HG03108 (cell line): ENCODE measurements at regions not wholly inside any gene's neighbourhood (a gene's known extent, or its start where the extent isn't known, plus 50 kb on each side); places are given as distances from the start of the nearest gene placed in this dataset.

Experiments
- ATAC-seq: cut with Tn5 transposase; IDR thresholded peaks from one replicate; pipeline ENCODE4 v1.9.1; 2021; ENCODE audit warnings: moderate library complexity; ENCODE audit not compliant: unreplicated experiment

DNA sequence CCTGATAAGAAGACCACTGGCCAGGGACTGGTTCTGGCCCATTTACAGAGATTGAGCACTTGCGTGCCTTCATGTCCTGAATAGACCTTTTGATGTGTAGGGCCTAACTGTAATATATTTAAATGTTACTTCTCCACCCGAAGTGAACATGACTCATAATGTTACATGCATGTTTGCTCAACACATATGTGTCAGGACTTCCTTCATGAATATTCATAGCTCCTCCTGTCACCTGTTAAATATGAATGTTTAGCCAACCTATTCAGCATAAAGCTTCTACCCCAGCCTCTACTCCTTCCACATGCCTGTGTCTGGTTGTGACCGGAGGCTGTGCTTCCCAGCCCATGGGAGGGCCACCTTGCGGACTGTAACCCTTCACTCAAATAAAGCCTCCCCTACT, 457.5 kb downstream of the IRX1 start:
- ATAC-seq, result no peak

DNA sequence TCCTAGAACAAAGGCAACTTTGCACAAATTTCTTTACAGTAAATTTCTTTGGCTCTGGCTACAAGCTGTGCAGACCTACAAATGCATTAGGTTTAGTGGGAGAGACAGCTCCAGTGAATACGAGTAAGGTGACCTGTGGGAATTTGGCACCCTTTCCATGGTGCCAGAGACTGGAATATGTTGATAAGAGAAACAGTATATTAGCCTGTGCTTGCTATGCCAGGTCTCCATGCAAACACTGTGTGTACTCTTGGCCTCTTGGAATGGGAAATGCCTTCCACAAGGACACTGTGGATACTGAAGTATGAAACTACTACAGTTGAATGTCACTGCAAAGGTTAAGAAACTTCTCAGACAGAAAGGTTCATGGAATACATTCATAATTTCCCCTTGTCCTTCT, 458.5 kb downstream of the IRX1 start:
- ATAC-seq, result no peak

DNA sequence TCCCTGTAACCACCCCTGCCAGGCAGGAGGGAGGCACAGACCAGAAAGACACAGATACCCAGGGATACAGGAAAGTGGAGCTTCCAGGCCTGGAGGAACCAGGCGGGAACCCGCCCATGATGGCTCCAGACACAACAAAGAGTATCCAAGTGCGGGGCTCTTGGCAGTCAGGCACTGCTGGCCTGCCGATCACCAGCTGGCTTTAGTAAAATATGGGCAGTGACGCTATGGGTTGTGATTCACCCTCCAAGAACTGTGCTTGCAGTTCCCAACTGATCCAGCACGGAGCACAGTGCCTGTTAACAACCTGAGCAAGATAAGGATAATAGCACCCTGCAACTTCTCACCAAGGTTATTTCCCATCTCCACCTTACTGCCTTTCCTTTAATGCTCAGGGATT, 463.3 kb downstream of the IRX1 start:
- ATAC-seq, result no peak

DNA sequence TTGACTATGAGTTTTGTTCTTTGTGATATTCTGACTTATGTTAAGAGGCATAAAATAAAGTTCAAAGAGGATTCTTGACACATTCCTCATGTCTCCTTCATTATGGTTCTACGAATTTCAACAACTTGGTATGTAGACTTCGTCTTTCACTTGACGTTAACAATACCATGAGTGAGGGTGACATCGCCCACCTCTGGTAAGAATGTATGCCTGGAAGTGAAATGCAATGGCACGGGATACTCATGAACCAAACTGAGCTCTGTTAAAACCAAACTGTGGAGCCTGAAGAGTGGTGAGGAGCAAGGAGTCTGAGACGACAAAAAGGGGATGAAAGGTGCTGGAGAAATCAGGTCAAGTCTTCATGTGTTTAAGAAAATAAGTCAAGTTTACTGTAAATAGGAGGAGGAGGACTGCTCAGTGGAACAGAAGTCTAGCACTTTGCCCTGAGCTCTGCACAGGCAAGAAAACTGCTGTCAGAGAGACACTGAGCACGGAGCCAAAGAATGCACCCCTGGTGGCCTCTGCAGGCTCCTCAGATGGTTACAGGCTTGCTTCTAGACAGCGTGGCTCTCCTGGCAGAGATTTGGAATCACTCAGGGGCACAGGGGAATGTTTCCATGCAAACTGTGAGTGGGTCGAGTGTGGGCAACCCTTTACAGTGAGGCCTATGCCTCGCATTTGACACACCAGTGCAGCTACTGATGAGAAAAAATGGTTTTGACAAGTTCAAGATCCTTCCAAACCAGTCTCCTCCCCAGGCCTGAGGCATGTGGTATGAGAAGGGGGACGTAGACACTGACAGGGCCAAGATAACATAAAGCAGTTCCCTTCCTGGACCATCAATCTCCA, 470.1 kb downstream of the IRX1 start:
- ATAC-seq, result no peak

DNA sequence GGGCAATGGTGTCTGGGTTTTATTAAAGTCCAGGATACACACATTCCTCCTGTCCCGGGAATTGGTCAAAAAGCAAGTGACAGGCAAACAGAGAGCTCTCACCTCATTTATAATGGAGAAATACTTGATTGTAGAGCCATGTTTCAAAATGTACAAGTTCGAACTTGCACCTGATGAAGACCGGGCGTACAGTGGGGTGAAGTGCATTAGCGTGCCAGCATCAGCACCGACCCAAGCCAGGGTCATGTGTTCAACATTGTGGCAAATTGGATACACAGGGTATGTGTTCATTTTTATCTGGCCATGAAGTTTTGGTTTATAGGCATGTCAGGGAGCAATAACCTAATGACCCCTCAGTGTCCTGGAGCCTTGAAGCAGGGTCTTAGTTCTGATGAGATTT, 472.5 kb downstream of the IRX1 start:
- ATAC-seq, result no peak

DNA sequence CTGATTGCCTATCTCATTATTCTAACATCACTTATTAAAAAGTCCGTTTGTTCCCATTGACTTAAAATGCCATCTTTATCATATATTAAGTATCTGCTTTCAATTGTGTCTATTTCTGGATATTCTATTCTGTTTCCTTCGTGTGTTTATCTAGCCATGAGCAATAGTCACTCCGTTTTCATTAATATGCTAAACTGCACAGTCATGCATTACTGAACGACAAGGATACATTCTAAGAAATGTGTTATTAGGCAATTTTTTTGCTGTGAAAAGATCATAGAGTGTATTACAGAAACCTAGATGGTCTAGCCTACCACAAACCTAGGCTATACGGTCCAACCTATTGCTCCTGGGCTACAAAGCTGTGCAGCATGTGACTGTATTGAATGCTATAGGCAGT, 482.9 kb downstream of the IRX1 start:
- ATAC-seq, result no peak

DNA sequence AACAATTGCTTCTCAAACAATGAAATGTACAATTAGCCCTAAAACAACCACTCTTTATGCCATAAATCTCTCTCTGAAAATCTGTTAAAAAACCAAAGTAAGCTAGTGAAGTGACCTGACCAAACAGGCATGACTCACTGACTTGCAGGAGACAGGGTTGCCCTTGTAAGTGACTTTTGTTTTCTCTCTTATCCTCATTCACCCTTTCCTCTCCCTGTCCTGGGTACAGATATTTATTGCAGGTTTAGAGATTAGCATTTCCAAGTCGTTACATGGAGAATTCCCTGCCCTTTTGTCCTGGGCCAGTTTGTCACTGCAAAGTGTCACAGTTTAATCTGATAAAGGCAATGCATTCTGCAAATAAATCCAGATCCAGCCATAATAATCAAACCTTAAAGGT, 484.2 kb downstream of the IRX1 start:
- no peak for ATAC-seq

DNA sequence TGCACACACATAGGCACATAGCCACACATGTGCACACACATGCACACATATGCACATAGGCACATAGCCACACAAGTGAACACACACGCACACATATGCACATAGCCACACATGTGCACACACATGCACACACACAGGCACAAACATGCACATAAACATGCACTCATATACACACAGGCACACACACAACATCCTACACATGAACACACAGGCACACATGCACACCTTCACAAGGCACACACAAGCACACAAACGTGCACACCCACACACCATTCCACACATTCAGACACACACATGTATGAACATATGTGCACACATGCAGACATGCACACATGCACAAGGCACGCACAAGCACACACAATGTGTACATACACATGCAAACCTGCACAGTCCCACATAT, 484.7 kb downstream of the IRX1 start:
- ATAC-seq, result no peak

DNA sequence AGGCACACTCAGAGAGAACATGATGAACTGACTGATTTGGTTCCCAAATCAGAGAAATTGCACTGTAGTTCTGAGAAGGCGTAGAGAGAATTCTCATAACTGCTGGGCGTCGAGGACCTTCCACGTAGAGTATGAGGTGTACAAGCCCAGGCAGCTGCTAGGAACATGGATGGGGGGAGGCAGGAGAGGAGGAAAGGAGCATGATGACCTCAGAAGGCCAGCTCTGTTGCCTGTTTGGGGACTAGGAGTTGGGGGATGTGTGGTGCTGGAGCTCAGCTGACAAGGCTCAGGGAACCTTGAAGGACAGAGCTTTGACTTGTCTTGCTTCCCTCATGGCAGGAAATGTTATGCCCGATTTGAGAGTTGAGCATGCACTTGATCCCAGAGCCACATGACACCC, 485.4 kb downstream of the IRX1 start:
- ATAC-seq, result no peak

DNA sequence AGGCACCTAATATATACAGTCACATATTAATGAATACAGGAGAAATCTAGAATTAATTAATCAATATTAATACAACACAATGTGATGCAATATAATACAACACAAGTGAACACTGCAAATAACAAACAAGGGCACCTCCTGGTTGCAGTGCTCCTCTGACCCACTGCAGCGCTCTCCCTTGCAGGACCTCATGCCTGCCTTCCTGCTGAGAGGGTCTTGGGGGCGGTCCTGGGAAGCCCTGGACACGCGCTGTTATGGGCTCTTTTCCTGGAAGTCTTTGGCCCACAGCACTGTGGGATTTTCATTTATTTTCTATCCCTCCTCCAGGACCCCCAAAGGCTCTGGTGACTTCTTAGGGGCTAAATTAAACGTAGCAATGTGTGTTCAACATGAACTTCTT, 485.8 kb downstream of the IRX1 start:
- no peak for ATAC-seq

DNA sequence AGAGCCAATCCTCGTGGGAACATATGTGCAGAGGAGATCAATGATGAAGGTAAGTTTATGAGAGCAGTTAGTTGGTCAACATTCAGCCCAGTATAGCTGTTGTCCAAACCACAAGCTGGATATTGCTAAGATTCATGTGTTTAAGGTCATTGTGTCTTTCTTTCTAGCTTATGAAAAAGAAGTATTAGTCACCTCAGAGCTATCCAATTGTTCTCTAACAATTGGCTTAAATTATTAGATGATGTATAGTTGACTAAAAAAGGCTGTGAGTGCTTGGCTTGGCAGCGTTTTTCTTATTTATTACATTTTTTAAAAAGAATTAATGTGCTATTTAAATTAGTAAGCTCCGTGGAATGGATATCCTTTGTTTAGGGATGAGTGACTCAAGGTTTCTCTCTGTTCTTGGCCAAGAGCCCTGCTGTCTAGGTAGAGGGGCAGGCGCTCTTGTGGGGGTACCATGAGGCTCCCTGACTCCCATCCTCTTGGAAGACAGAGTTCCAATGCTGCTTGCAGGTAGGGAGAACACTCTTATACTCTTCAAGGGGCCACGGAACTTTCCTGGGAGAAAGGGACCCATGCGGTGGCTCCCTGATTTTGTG, 487.4 kb downstream of the IRX1 start:
- no peak for ATAC-seq

DNA sequence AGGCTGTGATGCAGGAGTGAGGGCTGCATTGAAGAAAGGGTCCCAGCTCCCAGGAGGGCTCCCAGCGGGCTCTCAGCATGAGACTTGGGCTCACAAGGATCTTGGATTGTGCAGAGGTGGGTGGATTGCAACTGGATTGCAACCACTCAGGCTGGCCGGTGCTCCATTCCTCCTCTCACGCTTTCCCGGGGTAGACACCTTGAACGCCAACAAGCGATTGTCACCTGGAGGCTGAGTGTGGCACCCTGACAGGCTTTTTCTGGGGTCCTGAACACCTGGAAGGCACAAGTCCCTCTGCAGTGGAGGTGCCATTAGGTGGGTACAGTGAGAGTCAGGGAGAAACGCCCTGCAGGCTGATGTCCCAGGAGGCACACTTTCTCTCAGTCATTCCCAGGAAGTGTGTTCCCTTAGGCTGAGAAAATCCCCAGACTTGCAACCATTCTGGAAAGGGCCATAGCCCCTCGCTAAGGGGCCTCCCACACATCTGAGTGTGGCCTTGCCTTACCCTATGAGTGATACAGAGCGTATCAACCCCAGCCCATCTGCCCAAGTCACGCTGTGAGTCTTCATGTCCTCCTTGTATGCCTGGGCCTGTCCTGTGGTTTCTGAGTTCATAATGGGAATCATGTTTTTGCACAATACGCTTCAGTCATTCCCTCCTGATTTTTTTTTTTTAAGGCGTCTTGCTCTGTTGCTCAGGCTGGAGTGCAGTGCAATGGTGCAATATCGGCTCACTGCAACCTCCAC, 488.1 kb downstream of the IRX1 start:
- ATAC-seq, result no peak

DNA sequence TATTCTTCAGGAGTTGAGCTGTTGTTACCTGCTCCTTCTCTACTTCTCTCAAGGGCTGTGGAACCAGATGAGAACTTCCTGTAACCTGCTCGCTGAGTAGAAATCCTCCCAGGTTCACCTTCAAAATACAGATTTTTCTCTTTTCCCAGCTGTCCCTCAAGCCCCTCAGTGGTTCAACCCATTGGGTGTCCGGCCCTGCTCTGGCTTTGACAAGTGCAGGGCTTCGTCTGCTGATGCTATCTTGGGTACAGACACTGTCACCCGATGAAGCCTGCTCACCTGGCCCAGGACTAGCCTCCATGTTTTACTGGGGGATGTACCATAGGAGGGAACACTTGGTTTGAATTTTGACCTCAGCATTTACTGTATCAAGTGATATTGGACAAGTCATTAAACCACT, 490.4 kb downstream of the IRX1 start:
- ATAC-seq, result no peak

DNA sequence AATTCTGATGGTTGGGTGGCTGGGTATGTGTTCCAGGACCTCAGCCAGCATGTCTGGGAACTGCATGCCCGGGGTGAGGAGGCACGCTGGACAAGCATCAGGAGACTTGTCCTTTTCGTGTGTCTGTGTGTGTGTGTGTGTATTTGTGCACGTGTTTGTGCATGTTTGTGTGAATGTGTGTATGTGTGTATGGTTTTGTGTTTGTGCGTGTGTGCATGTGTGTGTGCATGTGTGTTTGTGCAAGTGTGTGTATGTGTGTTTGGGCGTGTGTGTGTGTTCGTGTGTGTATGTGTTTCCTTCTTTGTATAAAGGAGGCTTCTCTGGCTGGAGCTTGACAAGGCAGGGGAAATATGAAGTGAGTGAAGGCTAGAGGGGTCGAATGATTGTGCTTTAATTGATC, 491.5 kb downstream of the IRX1 start:
- no peak for ATAC-seq

DNA sequence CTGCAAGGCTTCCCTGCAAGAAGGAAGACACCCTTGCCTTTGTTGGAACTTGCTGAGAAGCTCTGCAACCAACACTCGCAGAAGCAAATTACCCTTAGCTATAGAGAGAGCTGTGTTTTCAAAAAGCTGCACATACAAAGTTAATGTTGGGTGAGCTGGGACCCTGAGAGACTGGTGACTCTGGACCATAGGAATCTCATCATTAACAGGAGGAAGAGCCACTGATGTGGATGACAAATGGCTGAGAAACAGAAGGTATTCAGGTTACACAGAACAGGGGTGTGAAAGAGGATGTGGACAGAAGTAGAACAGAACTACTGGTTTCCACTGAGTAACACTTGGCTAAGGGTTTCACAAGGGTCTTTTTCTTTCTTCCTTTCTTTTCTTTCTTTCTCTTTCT, 493.5 kb downstream of the IRX1 start:
- no peak for ATAC-seq

DNA sequence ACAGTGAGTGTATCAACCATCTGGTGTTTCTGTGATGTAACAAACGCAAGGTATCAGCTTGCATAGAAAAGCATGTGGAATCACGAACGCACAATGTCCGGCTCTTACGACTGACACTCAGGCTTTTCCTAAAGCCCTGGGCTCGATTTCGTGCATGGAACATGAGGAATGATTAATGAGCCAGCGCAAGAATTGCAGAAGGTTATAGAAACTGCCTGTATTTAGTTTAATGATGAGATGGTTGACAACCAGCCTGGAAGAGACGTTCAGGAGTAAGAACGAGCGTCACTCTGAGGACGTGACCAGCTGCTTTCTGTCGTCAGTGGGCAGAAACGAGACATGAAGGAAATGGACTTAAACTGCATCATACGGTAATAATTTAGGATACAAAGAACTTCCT, 497.6 kb downstream of the IRX1 start:
- ATAC-seq, result no peak

DNA sequence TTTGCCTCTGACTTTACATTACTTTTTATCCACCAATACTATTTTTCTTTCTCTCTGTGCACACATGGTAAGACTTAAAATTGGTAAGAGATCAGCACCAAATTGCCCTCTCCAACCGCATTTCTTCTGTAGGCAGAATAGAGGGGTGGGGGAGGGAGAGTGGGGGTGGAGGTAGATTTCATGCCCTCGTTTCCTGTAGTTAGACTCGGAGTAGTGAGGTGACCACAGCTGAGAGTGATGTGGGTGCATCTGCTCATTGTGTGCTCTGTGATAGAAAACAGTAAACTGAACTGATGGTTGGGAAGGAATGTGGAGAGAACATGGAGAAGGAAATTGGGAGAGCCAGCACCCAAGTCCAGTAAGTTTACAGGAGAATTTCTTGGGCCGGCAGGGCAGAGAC, 498.3 kb downstream of the IRX1 start:
- ATAC-seq, result no peak

DNA sequence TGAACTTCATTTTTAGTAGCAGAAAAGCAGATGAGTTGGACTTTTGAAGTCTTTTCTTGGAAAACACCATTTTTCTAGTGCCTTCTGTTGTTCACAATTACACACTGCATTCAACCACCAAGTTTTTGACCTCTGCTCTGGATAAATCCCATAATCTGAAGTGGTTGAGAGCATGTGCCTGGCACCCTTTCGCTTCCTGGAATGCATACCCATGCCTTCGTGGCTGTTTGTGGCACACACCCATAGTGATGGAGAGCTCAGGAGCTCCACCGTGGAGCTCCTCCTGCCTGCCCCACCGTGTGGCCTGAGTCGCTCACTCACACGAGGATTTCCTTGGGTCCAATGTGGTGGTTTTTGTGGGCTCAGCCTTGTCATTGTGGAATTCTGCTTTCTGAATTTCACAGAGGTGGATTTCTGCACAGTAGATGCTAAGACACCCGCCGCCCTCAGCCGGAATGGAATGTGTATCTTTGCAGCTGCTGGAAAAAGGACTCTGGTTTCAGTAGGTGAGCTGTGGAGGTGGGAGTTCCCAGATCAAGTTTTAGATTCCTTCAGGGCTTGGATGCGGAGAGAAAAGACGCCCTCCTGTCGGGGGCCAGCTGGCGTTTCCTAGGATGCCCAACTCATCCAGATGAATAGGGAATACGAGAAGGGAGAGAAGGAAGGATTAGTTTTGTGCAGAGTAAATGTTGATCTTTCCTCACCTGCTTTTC, 500.4 kb downstream of the IRX1 start:
- ATAC-seq, result no peak

DNA sequence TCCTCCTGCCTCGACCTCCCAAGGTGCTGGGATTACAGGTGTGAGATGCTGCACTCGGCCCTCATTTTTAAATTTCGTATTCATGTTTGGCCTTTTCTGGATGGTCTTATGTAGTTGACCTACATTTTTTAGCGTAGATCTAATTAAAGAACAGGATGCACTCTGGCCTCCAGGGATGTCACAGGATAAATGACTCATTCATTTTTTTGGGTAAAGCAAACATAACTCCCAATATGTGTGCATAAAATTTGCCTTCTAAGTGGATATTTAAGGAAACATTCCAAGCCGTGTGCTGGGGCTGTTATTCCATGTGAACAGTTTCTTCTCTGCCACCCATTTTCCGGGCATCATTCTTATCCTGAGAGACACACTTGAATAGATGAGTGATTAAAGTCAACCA, 501.6 kb downstream of the IRX1 start:
- no peak for ATAC-seq

DNA sequence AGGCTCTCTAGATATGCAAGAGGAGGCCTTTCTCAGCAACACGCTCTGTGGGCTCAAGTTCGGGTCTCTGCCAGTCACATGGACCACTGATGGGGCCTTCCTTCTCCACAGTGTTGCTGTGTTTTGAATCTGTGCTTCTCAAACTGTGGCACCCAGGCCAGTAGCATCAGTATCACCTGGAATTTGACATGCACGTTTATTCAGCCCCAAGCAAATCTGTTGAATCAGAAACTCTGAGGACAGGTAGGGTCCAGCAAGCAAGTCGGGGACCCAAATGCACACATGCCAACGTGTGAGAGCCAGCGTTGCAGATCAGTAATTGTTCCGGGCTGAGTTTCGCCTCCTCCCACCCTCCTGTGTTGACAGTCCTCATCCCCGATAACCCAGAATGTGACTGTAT, 502.6 kb downstream of the IRX1 start:
- ATAC-seq, result no peak

DNA sequence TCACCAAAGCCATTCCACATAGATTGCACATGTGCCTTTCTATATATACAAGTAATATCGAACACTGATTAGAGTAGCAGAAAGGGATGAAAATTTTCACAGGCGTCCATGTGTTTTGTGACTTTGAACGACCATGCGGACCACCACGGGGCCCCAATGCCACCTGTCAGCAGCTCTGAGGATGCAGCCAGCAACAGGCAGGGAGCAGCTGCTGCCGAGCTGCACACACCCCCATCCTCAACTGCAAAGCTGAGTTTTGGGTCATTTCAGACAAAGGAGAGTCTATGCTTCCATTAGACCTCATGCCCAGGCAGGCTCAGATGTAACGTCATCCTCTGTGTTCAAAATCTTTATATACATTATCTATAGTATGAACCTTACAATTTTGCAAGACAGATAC, 503.8 kb downstream of the IRX1 start:
- ATAC-seq, result no peak

DNA sequence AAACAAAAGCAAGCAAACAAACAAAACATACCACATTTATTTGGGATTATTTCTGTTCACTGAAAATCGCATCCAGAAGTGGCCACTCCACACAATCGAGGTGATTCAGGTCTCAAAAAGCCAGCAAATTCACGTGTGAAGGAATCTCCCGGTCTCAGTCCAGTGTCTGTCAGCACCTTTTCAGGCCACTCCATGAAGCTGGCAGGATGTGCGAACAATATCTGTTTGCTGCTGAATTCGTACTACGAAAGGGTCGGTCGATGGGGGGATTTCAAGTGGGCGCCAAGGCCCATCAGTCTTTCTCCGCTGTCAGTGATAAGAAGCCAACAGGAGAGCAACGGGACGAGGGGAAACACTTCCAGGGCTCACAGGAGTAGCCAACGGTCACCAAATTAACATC, 505.1 kb downstream of the IRX1 start:
- ATAC-seq, result no peak
